T47D (cell line): ENCODE measurements at regions not wholly inside any gene's neighbourhood (a gene's known extent, or its start where the extent isn't known, plus 50 kb on each side); places are given as distances from the start of the nearest gene placed in this dataset.
"Not testable (repeated sequence)": the region's sequence is repeated elsewhere in the genome, so short reads cannot be mapped to it uniquely, and the experiment has no call there.

Source experiments
- DNase-seq, 2 experiments: peaks; one replicate each; pipeline versions ENCODE4 v3.0.0 to v3.0.0-alpha.2; 2011 to 2012; ENCODE audit warnings: low read depth in 1 of 2, low spot score in 1 of 2
- JUND ChIP-seq: IDR thresholded peaks from 2 replicates; pipeline ENCODE4 v1.6.1; 2012; ENCODE audit warnings: low read depth
- in situ Hi-C: cut with HindIII; loops from 2 replicates; pipeline ENCODE4 v1.10.0; 2016; ENCODE audit warnings: low sequenced_read_pairs, low pct_unique_long_range_greater_than_20kb

DNA sequence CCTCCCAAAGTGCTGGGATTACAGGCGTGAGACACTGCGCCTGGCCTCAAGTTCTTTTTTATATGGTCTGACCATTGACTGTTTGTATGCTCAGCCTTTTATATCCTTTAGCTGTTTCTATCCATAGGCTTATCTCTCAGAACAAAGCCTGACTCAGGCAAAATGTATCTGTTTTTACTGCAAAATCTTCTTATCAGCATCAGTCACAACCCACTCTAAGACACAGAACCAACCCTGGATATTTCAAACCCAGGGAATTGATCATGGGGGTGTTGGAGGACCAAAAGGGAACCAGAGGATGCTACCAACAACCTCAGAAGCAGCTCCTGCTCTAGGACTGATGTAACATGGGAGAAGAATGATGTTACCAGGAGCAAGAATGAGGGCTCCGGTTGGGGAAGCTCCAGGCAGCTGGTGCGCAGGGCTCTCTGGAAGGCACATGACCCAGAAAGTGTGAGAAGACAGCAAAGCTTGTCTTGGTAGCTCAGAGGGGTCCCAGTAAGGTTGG lies 75.3 kb upstream of the NCK2 start:
- no peak for TF ChIP-seq JUND
- in situ Hi-C loops: no loop called here
- DNase-seq: no peak

DNA sequence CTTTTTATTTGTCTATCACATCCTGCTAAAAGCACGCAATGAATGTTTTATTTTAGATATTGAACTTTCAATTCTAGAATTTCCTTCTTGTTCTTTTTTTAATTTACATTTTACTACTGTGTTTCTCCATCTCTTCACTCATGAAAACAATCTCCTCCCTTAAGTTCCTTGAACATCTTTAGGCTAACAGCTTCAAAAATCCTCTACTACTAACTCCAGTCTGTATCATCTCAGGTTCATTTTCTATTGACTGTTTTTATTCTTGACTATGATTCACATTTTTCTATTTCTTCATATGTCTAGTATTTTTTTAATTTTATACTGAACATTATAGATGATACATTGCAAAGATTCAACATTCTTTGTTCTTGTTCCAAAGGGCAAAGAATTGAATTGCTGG lies 79.2 kb upstream of the NCK2 start:
- DNase-seq: no peak
- no peak for TF ChIP-seq JUND
- in situ Hi-C loops: no loop called here

DNA sequence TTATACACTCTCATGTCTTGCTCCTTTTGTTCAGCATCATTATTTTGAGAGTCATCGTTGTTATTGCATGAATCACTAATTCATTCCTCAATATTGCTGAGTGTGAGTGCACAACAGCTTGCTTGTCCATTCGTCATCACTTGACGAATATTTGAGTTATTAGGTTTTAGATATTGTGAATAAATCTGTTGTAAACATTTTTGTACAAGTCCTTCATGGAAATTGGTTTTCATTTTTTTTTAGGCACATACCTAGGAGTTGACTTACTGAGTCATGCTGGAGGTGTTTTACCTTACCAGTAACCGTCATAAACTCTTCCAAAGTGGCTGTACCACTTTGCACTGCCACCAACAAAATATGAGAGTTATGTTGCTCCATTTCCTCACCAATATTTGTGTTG lies 84.2 kb upstream of the NCK2 start:
- DNase-seq: no peak
- TF ChIP-seq JUND: no peak
- in situ Hi-C loops: no loop called here

DNA sequence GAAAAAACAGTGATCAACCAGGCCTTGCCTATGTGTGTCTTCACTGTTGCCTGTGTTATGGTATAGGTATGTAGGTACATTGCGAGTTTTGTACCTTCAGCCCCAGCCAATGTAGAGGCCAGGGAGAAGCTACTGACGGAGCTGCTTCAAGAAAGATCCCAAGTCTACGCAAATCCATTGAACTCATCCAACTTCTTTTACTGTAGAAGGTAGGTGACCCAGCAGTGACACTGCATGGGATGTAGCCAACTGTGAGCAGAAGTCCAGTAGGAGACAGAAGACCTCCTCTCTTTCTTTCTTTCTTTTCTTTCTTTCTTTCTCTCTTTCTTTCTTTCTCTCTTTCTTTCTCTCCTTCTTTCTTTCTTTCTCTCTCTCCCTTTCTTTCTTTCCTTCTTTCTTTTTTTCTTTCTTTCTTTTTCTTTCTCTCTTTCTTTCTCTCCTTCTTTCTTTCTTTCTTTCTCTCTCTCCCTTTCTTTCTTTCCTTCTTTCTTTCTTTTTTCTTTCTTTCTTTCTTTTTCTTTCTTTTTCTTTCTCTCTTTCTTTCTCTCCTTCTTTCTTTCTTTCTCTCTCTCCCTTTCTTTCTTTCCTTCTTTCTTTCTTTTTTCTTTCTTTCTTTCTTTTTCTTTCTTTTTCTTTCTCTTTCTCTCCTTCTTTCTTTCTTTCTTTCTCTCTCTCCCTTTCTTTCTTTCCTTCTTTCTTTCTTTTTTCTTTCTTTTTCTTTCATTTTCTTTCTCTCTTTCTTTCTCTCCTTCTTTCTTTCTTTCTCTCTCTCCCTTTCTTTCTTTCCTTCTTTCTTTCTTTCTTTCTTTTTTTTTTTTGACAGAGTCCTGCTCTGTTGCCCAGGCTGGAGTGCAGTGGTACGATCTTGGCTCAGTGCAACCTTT lies 88.7 kb upstream of the NCK2 start:
- in situ Hi-C loops, DNase-seq: not testable (repeated sequence)

DNA sequence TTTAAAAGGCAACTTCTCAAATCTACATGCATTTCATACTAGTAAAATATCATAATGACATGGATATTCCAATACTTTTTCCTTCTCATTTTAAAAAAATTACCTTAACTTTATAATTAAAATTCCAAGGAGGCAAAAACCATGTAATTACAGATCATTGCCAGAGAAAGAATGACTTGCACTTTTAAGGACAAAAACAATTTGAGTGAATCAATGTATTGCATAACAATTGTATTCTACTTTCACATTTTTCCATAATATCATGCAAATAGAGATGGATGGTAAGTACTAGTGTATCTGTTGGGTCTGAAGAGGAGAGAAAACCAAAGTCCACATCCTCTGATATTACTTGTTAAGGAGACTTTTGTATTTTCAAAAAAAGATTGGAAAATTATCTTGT lies 89.5 kb upstream of the NCK2 start:
- TF ChIP-seq JUND: no peak
- DNase-seq: no peak
- in situ Hi-C loops: no loop called here

DNA sequence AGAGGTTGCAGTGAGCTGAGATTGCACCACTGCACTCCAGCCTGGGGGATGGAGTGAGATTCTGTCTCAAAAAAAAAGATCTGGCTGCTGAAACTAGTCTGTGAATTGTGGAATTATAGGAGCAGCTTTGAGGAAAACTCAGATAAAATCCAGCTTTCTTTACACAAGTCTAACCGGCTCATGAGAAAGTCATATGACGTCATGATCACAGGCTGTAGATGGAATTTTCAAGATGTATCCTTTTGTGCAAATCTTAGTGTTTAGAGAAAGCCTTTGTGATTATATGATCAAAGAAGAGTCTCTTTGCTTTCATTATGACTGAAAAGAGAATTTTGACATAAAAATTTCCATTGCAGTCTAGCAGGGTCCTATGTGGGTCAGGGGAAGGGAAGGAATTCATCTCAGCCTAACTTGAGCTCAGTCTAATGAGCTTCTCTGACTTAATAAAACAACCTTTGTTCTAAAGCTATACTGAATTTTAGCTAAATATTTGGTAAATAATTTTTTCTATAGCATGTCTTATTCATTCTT lies 90.2 kb upstream of the NCK2 start:
- in situ Hi-C loops: no loop called here
- no peak for DNase-seq
- TF ChIP-seq JUND: no peak

DNA sequence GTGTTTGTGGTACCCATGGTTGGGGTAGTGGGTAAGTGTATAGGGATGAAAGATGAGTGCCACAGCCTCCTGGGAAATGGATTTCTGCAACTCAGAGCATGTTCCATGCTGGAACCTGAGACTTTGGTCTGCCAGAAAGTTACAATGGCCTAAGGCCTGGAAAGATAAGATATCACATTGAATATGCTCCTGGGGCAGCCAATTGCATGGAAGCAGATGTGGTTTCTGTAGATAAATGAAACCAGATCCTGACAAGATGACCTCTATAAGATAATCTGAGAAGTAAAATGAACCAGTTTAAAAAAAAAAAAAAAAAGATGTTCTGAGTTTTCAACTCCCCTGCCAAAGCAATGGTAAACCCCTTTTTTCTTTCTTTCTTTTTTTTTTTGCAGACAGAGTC lies 91.4 kb upstream of the NCK2 start:
- in situ Hi-C loops: no loop called here
- no peak for TF ChIP-seq JUND
- DNase-seq: no peak

DNA sequence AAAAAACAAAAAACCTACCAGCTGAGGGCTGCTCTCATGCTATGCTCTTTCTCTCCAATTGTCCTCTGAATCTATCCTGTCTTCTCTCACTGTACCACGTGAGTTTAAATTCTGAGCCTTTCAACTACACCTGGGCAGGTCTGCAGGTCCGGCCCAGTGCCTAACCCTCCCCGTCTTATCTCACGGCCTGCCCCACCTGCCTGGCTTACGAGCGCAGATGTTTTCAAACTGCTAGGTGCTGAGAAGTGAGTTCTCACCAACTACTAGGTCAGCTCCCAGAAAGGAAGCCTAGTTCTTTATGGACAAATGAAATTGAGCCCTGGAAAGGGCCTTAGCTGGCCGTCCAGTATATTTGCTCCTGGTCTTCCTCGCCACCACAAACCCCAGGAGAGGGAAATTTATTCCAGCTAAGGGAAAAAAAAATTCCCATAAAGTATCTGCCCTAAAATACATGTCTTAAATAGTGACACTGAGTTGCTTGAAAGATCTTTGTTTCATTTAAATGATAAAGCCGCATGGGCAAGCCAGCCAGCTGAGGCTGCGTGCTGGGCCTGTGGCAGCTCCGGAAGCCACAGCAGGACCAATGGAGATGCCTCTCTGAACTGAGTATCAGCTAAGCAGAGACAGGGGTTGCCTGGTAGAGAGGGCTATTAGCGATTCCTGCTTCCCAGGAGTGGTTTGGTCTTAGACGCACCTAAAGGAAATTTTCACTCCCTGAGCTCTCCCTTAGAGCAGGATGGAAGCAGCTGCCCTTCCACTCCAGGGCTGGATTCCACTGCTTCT lies 92.5 kb upstream of the NCK2 start:
- TF ChIP-seq JUND: no peak
- in situ Hi-C loops: no loop called here
- no peak for DNase-seq

DNA sequence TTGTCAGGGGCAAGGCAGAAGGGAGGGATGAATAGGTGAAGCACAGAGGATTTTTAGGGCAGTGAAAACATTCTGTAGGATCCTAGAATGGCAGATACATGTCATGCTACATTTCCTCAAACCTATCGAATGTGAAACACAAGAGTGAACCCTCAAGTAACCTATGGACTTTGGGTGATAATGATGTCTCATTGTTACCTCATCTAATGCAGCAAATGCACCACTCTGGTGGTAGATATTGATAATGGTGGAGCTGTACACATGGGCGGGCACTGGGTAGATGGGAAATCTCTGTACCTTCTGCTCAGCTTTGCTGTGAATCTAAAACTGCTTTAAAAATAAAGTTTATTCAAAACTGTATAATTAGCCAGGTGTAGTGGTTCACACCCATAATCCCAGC lies 95.2 kb upstream of the NCK2 start:
- in situ Hi-C loops: no loop called here
- TF ChIP-seq JUND: no peak
- no peak for DNase-seq

DNA sequence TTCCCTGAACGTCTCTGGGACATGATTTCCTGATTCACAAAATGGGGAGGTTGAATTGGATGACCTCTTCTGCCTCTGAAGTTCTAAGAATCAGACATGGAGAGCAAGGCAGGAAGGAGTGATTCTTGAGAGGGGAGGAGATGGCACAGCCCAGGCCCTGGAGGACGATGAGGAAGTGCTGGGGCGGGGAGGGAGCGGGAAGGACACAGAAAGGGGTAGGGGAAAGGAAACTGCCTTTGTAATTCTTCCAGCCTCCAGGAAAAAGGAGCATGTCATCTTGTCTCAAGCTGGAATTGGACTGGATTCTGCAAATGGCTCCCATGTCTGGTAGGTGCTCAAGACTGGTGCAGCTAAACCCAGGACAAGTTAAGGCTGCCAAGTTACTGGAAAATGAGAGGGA lies 97.0 kb upstream of the NCK2 start:
- no peak for TF ChIP-seq JUND
- DNase-seq: no peak
- in situ Hi-C loops: no loop called here

DNA sequence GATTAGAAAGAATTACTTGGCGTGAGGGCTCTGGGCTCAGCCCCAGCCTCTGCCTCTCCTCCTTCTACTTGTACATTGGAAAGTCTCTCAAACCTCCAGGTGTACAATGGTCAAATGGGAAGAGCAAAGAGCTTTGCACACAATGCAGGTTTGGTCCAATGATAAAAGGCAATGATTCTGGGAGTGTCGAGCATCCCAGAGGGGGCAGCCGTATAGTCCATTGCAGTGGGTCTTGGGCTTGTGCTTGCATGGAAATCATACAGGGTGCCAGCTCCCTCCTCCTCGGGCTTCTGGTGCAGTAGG lies 98.0 kb upstream of the NCK2 start:
- in situ Hi-C loops: no loop called here
- no peak for TF ChIP-seq JUND
- DNase-seq: no peak

DNA sequence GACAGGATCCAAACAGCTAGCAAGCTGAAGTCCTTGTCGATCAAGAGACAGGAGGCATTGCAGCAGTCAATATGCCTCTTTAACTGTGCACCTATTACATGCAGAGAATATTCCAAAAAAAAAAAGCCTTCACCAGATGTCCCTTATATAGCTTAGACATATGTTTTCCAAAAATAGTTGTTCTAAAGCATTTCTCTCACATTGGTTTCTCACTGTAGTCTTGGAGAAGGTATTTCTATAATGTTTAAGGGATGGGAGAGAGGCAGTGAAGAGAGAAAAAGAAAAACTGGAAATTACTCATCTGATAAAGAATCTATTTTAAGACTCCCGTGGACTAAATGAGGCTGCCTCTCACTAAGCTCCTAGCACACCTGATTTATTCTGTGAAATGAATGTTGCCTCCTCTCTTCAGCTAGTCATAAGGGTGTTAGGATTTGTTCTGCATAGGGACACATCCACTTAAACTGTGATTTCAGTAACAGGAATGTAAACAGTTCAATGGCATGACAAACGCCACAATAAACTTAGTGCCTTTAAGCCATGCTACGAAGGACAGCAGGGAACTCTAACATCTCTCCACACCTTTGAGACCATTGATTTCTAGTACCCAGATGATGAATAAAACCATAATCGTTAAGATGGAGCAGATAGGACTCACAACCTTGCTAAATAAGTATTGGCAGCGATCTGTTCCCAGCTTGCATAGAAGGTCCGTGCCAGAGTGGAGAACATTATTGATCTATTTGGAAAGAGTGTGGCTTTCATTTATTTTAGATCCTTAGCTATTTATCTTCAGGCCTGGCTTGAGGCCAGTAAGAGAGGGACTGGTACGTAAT lies 98.6 kb upstream of the NCK2 start:
- no peak for DNase-seq
- in situ Hi-C loops: no loop called here
- TF ChIP-seq JUND: no peak
